RWPE2 (cell line): ENCODE measurements at regions not wholly inside any gene's neighbourhood (a gene's known extent, or its start where the extent isn't known, plus 50 kb on each side); places are given as distances from the start of the nearest gene placed in this dataset.

ENCODE experiments used
- ATAC-seq: fragments of 200-7000 bp; cut with Tn5 transposase; 3 replicates; pipeline ENCODE4 v1.9.1; 2021; ENCODE audit warnings: low read depth
- DNase-seq: peaks from one replicate; pipeline ENCODE4 v3.0.0-alpha.2; 2020; ENCODE audit warnings: low spot score
- H3K27ac ChIP-seq: fragments of 450-650 bp; 2 replicates; pipeline ENCODE4 v1.5.1; 2017; ENCODE audit warnings: mild to moderate bottlenecking; ENCODE audit not compliant: poor library complexity, severe bottlenecking
- H3K27me3 ChIP-seq: fragments of 250-450 bp; sonication (Bioruptor Pico); 2 replicates; pipeline ENCODE4 v1.5.1; 2021; ENCODE audit warnings: mild to moderate bottlenecking, moderate library complexity; ENCODE audit not compliant: insufficient read depth, poor library complexity, severe bottlenecking
- H3K36me3 ChIP-seq: fragments of 250-450 bp; sonication (Bioruptor Pico); 2 replicates; pipeline ENCODE4 v1.5.1; 2020; ENCODE audit warnings: low read depth, mild to moderate bottlenecking, moderate library complexity
- H3K4me1 ChIP-seq: fragments of 250-450 bp; sonication (Bioruptor Pico); 2 replicates; pipeline ENCODE4 v1.5.1; 2021; ENCODE audit warnings: mild to moderate bottlenecking, moderate library complexity; ENCODE audit not compliant: insufficient read depth, poor library complexity, severe bottlenecking
- H3K4me3 ChIP-seq: fragments of 250-450 bp; sonication (Bioruptor Pico); 2 replicates; pipeline ENCODE4 v1.5.1; 2021; ENCODE audit warnings: mild to moderate bottlenecking, moderate library complexity; ENCODE audit not compliant: severe bottlenecking
- H3K9me3 ChIP-seq: fragments of 250-450 bp; sonication (Bioruptor Pico); 2 replicates; pipeline ENCODE4 v1.5.1; 2021; ENCODE audit warnings: mild to moderate bottlenecking, moderate library complexity; ENCODE audit not compliant: severe bottlenecking
- CTCF ChIP-seq: fragments of 450-650 bp; IDR thresholded peaks from one replicate; pipeline ENCODE4 v1.5.1; 2017; ENCODE audit warnings: mild to moderate bottlenecking, moderate library complexity; ENCODE audit not compliant: poor library complexity, severe bottlenecking

- no peak for TF ChIP-seq CTCF
- ATAC-seq (no peak), DNase-seq (no peak)
- no peaks in the 10 kb centered on the region for H3K4me1 ChIP-seq
- H3K27ac ChIP-seq: no peak overlapping the region
- H3K27me3 ChIP-seq: peaks cover 27% of the 10 kb centered on the region
- H3K9me3 ChIP-seq: no peaks in the 10 kb centered on the region
- H3K4me3 ChIP-seq: no peak overlapping the region
- no peaks in the 10 kb centered on the region for H3K36me3 ChIP-seq
Observed at GRCh38 chr1:36675931-36676562, 193.3 kb upstream of the CSF3R start.

GRCh38 chr1:36675106-36675505 is 192.4 kb upstream of the CSF3R start:
- Histone ChIP-seq H3K36me3 (no peaks in the 10 kb centered on the region), H3K27me3 (peaks cover 20% of the 10 kb centered on the region), H3K9me3 (no peaks in the 10 kb centered on the region), H3K27ac (no peak overlapping the region), H3K4me1 (no peaks in the 10 kb centered on the region), H3K4me3 (no peak overlapping the region)
- ATAC-seq (no peak), DNase-seq (no peak)
- TF ChIP-seq CTCF: no peak

- H3K9me3 ChIP-seq: no peaks in the 10 kb centered on the region
- peaks cover 15% of the 10 kb centered on the region for H3K27me3 ChIP-seq
- no peak overlapping the region for H3K4me3 ChIP-seq
- DNase-seq: no peak
- no peaks in the 10 kb centered on the region for H3K4me1 ChIP-seq
- TF ChIP-seq CTCF: no peak
- H3K36me3 ChIP-seq: no peaks in the 10 kb centered on the region
- no peak for ATAC-seq
- H3K27ac ChIP-seq: no peak overlapping the region
Observed at GRCh38 chr1:36673202-36673601, 190.5 kb upstream of the CSF3R start.

- no peak overlapping the region for H3K27ac ChIP-seq
- H3K9me3 ChIP-seq: no peaks in the 10 kb centered on the region
- no peaks in the 10 kb centered on the region for H3K4me1 ChIP-seq
- no peaks in the 10 kb centered on the region for H3K36me3 ChIP-seq
- no peak for DNase-seq
- peaks cover 30% of the 10 kb centered on the region for H3K27me3 ChIP-seq
- H3K4me3 ChIP-seq: no peak overlapping the region
- no peak for ATAC-seq
- no peak for TF ChIP-seq CTCF
Observed at GRCh38 chr1:36669262-36669661, 186.5 kb upstream of the CSF3R start.

DNA sequence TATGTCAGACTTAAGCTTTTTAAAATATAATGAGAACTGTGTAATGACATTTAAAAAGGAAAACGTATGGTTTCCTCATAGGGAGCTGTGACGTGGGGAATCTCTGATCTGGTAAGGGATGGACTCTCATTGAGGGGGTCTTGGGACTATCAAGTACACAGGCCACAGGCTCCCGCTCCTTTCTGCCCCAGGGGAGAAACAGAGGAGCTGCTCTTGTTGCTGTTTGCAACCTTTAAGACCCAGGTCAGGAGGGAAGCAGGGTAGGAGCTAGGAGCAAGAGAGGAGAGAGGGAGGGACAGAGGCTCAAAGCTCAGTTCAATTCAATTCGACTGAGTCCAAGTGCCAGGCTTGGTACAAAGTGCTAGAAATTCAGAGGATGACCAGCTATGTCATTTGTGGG is 185.1 kb upstream of the CSF3R start:
- H3K36me3 ChIP-seq: no peaks in the 10 kb centered on the region
- ATAC-seq: no peak
- no peak for DNase-seq
- no peaks in the 10 kb centered on the region for H3K4me1 ChIP-seq
- H3K27ac ChIP-seq: no peak overlapping the region
- H3K27me3 ChIP-seq: peaks cover 24% of the 10 kb centered on the region
- H3K4me3 ChIP-seq: no peak overlapping the region
- TF ChIP-seq CTCF: no peak
- H3K9me3 ChIP-seq: no peaks in the 10 kb centered on the region
